Lower leg skin (tissue), 3 donors: ENCODE measurements at regions not wholly inside any gene's neighbourhood (a gene's known extent, or its start where the extent isn't known, plus 50 kb on each side); places are given as distances from the start of the nearest gene placed in this dataset.

Experiments used
- CTCF ChIP-seq, 3 donors: fragments of 450-650 bp; IDR thresholded peaks; one replicate each; pipeline ENCODE4 v1.5.1; 2016; ENCODE audit warnings: antibody characterized with exemption in 3 of 3, mild to moderate bottlenecking in 3 of 3, moderate library complexity in 2 of 3
- POLR2A ChIP-seq, 2 donors: fragments of 450-650 bp; IDR thresholded peaks; one replicate each; pipeline ENCODE4 v1.6.1; 2016 to 2017; ENCODE audit warnings: antibody characterized with exemption in 2 of 2, mild to moderate bottlenecking in 1 of 2, moderate library complexity in 1 of 2

GRCh38 chr15:69515508-69515907, 62.9 kb downstream of the RPLP1 start:
- TF ChIP-seq POLR2A (IDR thresholded peaks at IDR 0.05) (no peak), CTCF (IDR thresholded peaks at IDR 0.05) (no peak)
